ENCODE measurements at regions not wholly inside any gene's neighbourhood (a gene's known extent, or its start where the extent isn't known, plus 50 kb on each side); places are given as distances from the start of the nearest gene placed in this dataset.

GRCh38 chr3:187833375-187833774, 88.1 kb upstream of the BCL6 start:
- Histone ChIP-seq H2AFZ (ENCODE audit: insufficient read depth, low read depth, low read length, poor library complexity, severe bottlenecking) (no peak overlapping the region), H3K79me2 (ENCODE audit: insufficient read depth, low read length) (no peaks in the 10 kb centered on the region), H3K9ac (ENCODE audit: insufficient read depth, low read length, poor library complexity, severe bottlenecking) (no peak overlapping the region), H3K4me1 (ENCODE audit: control insufficient read depth in 1 of 2, insufficient read depth in 2 of 2, low read length in 2 of 2) (peaks cover 0 to 4% of the 10 kb centered on the region in 2 donors), H3K27me3 (ENCODE audit: control insufficient read depth in 2 of 2, insufficient read depth in 2 of 2, low read length in 2 of 2) (no peaks in the 10 kb centered on the region), H3K27ac (ENCODE audit: low read depth in 1 of 2, low read length in 2 of 2) (no peak overlapping the region), H3K9me3 (replicated peaks in 1 of 2; ENCODE audit: control insufficient read depth in 1 of 2, insufficient read depth in 1 of 2, low read length in 2 of 2) (no peaks in the 10 kb centered on the region), H3K4me2 (replicated peaks; ENCODE audit: extremely low read depth, low read length, poor library complexity, severe bottlenecking) (no peak overlapping the region), H3K4me3 (replicated peaks in 1 of 3; ENCODE audit: low read depth in 2 of 3, low read length in 3 of 3) (no peak overlapping the region), H4K20me1 (ENCODE audit: insufficient read depth, low read length) (no peaks in the 10 kb centered on the region), H3K36me3 (replicated peaks in 1 of 2; ENCODE audit: control insufficient read depth in 1 of 2, insufficient read depth in 2 of 2, low read length in 2 of 2) (no peaks in the 10 kb centered on the region)
- Mint-ChIP-seq H3K36me3 (peaks cover 2 to 5% of the 10 kb centered on the region in 2 donors), H3K9me3 (peaks cover 5 to 9% (median 7%) of the 10 kb centered on the region in 7 donors), H3K27me3 (ENCODE audit: low read depth in 3 of 3) (peaks cover 0 to 2% (median 2%) of the 10 kb centered on the region in 3 donors), H3K4me1 (peaks cover 9% of the 10 kb centered on the region), H3K4me3 (no peak overlapping the region), H3K27ac (no peak overlapping the region)
- no peak for DNase-seq
- TF ChIP-seq CTCF (IDR thresholded peaks at IDR 0.05): no peak
- 80% methylated on average over 1 of the region's 3 CpGs for WGBS (ENCODE audit: insufficient coverage)
- intact Hi-C loops (cut with micrococcal nuclease): no loop called here

- H3K79me2 ChIP-seq (ENCODE audit: insufficient read depth, low read length): no peaks in the 10 kb centered on the region
- TF ChIP-seq CTCF (IDR thresholded peaks at IDR 0.05): no peak
- DNase-seq: no peak
- no peaks in the 10 kb centered on the region for H3K36me3 ChIP-seq (replicated peaks in 1 of 2; ENCODE audit: control insufficient read depth in 1 of 2, insufficient read depth in 2 of 2, low read length in 2 of 2)
- H3K27ac Mint-ChIP-seq: no peak overlapping the region
- H3K4me3 ChIP-seq (replicated peaks in 1 of 3; ENCODE audit: low read depth in 2 of 3, low read length in 3 of 3): no peak overlapping the region
- no peak overlapping the region for H3K4me2 ChIP-seq (replicated peaks; ENCODE audit: extremely low read depth, low read length, poor library complexity, severe bottlenecking)
- H3K9me3 ChIP-seq (replicated peaks in 1 of 2; ENCODE audit: control insufficient read depth in 1 of 2, insufficient read depth in 1 of 2, low read length in 2 of 2): no peaks in the 10 kb centered on the region
- peaks cover 0 to 2% (median 0%) of the 10 kb centered on the region in 3 donors for H3K27me3 Mint-ChIP-seq (ENCODE audit: low read depth in 3 of 3)
- WGBS (ENCODE audit: insufficient coverage): 100% methylated on average over 3 of the region's 9 CpGs
- no peak overlapping the region for H3K4me3 Mint-ChIP-seq
- no peak overlapping the region for H3K27ac ChIP-seq (ENCODE audit: low read depth in 1 of 2, low read length in 2 of 2)
- H3K4me1 ChIP-seq (ENCODE audit: control insufficient read depth in 1 of 2, insufficient read depth in 2 of 2, low read length in 2 of 2): peaks cover 0 to 2% of the 10 kb centered on the region in 2 donors
- H2AFZ ChIP-seq (ENCODE audit: insufficient read depth, low read depth, low read length, poor library complexity, severe bottlenecking): no peak overlapping the region
- H4K20me1 ChIP-seq (ENCODE audit: insufficient read depth, low read length): no peaks in the 10 kb centered on the region
- no peak overlapping the region for H3K9ac ChIP-seq (ENCODE audit: insufficient read depth, low read length, poor library complexity, severe bottlenecking)
- H3K9me3 Mint-ChIP-seq: peaks cover 5 to 9% (median 7%) of the 10 kb centered on the region in 7 donors
- H3K4me1 Mint-ChIP-seq: peaks cover 4% of the 10 kb centered on the region
- H3K36me3 Mint-ChIP-seq: peaks cover 2 to 5% of the 10 kb centered on the region in 2 donors
- H3K27me3 ChIP-seq (ENCODE audit: control insufficient read depth in 2 of 2, insufficient read depth in 2 of 2, low read length in 2 of 2): no peaks in the 10 kb centered on the region
- intact Hi-C loops (cut with micrococcal nuclease): no loop called here
These were observed 88.7 kb upstream of the BCL6 start for GRCh38 chr3:187833799-187834578.

All from CD14-positive monocyte (primary cell).